ENCODE measurements at regions not wholly inside any gene's neighbourhood (a gene's known extent, or its start where the extent isn't known, plus 50 kb on each side); places are given as distances from the start of the nearest gene placed in this dataset.

DNA sequence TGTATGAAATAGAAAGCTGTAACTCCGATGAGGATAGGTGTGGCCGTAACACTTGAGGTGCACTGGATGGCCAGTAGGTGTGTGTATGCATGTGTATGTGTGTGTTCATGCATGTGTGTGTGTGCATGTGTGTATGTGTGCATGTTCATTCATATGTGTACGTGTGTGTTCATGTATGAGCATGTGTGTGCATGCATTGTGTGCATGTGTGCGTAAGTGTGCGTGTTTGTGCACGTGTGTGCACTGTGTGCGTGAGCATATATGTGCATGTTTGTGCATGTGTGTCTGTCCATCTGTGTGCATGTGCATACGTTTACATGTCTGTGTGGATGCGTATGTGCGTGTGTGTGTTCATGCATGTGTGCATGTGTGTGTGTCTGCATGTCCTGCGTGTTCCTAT lies 145.5 kb downstream of the C16orf95 start:
- H3K36me3 ChIP-seq = no peaks in the 10 kb centered on the region
- H3K27ac ChIP-seq = no peak overlapping the region
- H3K9me3 ChIP-seq = no peaks in the 10 kb centered on the region
- H3K4me3 ChIP-seq = no peak overlapping the region
- intact Hi-C loops (cut with DNase I; ENCODE audit: low total_unique reads) = no loop called here
- H3K27me3 ChIP-seq = peaks cover 0 to 2% of the 10 kb centered on the region in 2 donors
- TF ChIP-seq, protein P1, sequence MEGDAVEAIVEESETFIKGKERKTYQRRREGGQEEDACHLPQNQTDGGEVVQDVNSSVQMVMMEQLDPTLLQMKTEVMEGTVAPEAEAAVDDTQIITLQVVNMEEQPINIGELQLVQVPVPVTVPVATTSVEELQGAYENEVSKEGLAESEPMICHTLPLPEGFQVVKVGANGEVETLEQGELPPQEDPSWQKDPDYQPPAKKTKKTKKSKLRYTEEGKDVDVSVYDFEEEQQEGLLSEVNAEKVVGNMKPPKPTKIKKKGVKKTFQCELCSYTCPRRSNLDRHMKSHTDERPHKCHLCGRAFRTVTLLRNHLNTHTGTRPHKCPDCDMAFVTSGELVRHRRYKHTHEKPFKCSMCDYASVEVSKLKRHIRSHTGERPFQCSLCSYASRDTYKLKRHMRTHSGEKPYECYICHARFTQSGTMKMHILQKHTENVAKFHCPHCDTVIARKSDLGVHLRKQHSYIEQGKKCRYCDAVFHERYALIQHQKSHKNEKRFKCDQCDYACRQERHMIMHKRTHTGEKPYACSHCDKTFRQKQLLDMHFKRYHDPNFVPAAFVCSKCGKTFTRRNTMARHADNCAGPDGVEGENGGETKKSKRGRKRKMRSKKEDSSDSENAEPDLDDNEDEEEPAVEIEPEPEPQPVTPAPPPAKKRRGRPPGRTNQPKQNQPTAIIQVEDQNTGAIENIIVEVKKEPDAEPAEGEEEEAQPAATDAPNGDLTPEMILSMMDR (IDR thresholded peaks at IDR 0.05) = no peak
- TF ChIP-seq POLR2A (IDR thresholded peaks at IDR 0.05) (no peak), POLR2AphosphoS5 (IDR thresholded peaks at IDR 0.05) (no peak)
- no peaks in the 10 kb centered on the region for H3K4me1 ChIP-seq
- DNase-seq (ENCODE audit: low spot score in 2 of 2) = no peak

DNA sequence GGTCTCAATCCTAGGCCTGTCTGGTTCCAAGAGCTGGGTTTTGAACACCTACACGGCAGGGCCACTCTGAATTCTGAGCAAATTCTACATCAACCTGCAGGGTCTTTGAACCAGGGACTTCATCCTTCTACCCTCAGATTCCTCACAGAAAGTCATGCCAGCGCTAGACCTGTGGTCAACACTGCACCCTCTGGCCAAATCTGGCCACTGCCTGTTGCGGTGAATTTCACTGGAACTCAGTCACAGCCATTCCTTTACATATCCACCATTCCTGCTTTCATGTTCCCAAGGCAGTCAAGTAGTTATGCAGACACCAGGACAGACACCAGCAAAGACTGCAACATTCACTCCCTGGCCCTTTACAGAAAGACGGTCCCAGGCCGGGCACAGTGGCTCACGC lies 144.6 kb downstream of the C16orf95 start:
- no peak for DNase-seq (ENCODE audit: low spot score in 2 of 2)
- no peaks in the 10 kb centered on the region for H3K4me1 ChIP-seq
- no peaks in the 10 kb centered on the region for H3K9me3 ChIP-seq
- H3K27ac ChIP-seq = no peak overlapping the region
- TF ChIP-seq, protein P1 (IDR thresholded peaks at IDR 0.05) = no peak
- TF ChIP-seq POLR2A (IDR thresholded peaks at IDR 0.05) (no peak), POLR2AphosphoS5 (IDR thresholded peaks at IDR 0.05) (no peak)
- intact Hi-C loops (cut with DNase I; ENCODE audit: low total_unique reads) = no loop called here
- H3K4me3 ChIP-seq = no peak overlapping the region
- no peaks in the 10 kb centered on the region for H3K36me3 ChIP-seq
- peaks cover 0 to 6% of the 10 kb centered on the region in 2 donors for H3K27me3 ChIP-seq

DNA sequence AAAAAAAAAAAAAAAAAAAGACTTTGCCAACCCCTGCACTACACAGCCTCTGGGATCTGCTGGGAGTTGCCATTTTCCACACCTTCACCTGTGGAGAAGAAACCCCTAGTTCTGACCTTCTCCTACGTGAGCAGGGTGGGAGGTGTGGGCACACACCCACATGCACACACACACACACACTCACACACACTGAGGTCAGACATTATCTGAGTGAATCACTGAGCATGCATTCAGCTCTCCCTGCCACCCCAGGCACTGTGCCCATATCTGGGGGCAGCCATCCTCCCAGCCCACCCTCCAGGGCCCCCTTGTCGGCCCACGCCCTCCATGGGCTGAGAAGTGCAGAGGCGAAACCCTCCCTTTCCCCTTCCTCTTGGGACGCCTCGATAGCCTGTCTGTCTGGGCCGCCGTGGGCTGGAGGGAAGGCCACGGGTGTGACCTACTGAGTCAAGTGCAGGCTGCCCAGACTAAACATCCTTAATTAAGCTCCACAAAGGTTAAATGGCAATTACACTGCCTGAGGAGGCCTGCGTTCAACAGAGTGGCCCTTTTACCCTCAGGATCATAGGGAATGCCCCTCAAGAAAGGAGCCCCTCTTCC lies 143.8 kb downstream of the C16orf95 start:
- no peak overlapping the region for H3K27ac ChIP-seq
- intact Hi-C loops (cut with DNase I; ENCODE audit: low total_unique reads) = no loop called here
- no peak overlapping the region for H3K4me3 ChIP-seq
- no peaks in the 10 kb centered on the region for H3K9me3 ChIP-seq
- H3K4me1 ChIP-seq = no peaks in the 10 kb centered on the region
- DNase-seq (ENCODE audit: low spot score in 2 of 2) = no peak
- no peaks in the 10 kb centered on the region for H3K36me3 ChIP-seq
- H3K27me3 ChIP-seq = peaks cover 0 to 6% of the 10 kb centered on the region in 2 donors
- TF ChIP-seq POLR2A (IDR thresholded peaks at IDR 0.05) = no peak
- TF ChIP-seq, protein P1 (IDR thresholded peaks at IDR 0.05) = no peak
- TF ChIP-seq POLR2AphosphoS5 (IDR thresholded peaks at IDR 0.05) = no peak

DNA sequence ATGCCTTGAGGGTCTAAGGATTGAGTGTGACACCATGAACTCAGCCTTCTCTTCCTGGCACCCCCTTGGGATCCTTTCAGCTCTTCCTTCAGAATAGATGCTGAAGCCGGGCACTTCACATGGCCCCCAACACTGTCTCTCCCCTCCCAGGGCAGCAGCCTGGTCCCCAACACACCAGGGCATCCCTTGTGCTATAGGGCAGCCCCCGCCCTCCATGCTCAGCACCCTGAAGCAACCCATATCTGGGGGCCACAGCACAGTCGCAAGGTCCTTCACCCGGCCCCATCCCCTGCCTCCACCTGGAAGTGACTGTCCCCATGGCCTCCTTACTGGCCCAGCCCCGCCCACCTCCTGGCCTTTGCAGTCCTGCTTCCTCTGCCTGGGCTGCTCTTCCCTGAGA lies 143.1 kb downstream of the C16orf95 start:
- Histone ChIP-seq H3K27me3 (peaks cover 0 to 6% of the 10 kb centered on the region in 2 donors), H3K4me3 (no peak overlapping the region), H3K4me1 (no peaks in the 10 kb centered on the region), H3K9me3 (no peaks in the 10 kb centered on the region), H3K36me3 (no peaks in the 10 kb centered on the region), H3K27ac (no peak overlapping the region)
- TF ChIP-seq POLR2AphosphoS5 (IDR thresholded peaks at IDR 0.05) (no peak), POLR2A (IDR thresholded peaks at IDR 0.05) (no peak)
- TF ChIP-seq, protein P1 (IDR thresholded peaks at IDR 0.05) = no peak
- intact Hi-C loops (cut with DNase I; ENCODE audit: low total_unique reads) = no loop called here
- no peak for DNase-seq (ENCODE audit: low spot score in 2 of 2)

DNA sequence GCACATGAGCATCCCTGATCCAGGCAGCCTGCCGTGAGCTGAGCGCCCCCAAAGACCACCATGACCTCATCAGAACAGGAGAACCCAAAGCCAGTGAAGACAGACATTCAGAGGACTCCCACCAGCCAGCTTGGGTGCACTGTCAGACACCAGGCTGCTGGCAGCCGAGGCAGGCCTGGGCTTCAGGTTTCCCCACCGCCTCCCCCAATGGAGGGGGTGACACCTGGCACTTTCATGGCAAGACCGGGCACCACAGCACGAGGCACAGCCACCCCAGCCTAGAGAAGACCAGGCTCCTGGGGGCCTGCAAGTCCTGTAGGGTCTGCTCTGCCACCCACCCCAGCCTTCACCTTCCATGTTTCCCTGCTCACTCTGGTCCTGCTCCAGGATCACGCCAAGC lies 140.5 kb downstream of the C16orf95 start:
- TF ChIP-seq POLR2AphosphoS5 (IDR thresholded peaks at IDR 0.05) (no peak), POLR2A (IDR thresholded peaks at IDR 0.05) (no peak)
- TF ChIP-seq, protein P1 (IDR thresholded peaks at IDR 0.05) = no peak
- no peak for DNase-seq (ENCODE audit: low spot score in 2 of 2)
- Histone ChIP-seq H3K4me1 (no peaks in the 10 kb centered on the region), H3K27ac (no peak overlapping the region), H3K9me3 (no peaks in the 10 kb centered on the region), H3K27me3 (peaks cover 0 to 6% of the 10 kb centered on the region in 2 donors), H3K36me3 (no peaks in the 10 kb centered on the region), H3K4me3 (no peak overlapping the region)
- intact Hi-C loops (cut with DNase I; ENCODE audit: low total_unique reads) = no loop called here
